NCI-H1105 treated with DMSO at 0.1 percent for 48 hours (cell line): ENCODE measurements at regions not wholly inside any gene's neighbourhood (a gene's known extent, or its start where the extent isn't known, plus 50 kb on each side); places are given as distances from the start of the nearest gene placed in this dataset.
"Not testable (repeated sequence)": the region's sequence is repeated elsewhere in the genome, so short reads cannot be mapped to it uniquely, and the experiment has no call there.

ENCODE experiments used
- DNase-seq: peaks from one replicate; lab custom pipeline; 2025; lab: John Stamatoyannopoulos, UW

DNA sequence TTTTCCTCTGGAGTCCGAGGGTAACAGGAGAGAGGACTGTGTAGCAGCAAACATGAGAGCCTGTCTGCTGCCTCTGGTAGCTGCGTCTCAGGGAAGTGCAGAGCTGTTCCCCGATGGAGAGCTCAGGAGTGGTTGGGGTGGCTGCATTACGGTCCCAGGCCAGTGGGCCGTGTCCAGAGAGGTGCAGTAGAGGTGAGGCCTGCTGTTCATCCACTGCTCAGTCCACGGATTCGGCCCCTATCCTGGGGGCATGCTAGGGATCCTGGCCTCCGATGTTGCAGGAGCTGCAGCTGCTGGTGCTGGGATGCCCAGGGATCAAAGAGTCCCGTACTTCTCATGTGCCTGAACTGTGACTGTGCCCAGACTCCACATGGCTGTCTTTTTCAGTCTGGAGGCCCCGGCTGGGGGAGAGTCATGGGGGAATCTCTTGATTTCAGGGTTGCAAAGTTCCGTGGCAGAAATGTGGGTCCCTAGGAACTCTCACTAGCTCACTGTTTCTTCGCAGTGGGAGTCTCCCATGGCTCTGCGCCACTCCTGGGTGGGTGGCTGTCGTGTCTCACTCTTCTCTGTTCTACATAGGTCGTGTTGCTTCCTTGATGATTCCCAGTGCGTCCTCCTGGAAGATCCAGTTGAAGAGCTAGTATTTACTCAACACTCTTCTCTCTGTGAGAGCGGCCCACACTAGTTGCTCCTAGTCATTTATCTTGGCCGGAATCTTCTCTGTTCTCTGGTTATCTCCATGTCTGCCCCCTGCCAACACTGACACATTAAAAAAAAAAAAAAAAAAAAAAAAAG lies 109.5 kb upstream of the CENPE start:
- DNase-seq, result no peak

DNA sequence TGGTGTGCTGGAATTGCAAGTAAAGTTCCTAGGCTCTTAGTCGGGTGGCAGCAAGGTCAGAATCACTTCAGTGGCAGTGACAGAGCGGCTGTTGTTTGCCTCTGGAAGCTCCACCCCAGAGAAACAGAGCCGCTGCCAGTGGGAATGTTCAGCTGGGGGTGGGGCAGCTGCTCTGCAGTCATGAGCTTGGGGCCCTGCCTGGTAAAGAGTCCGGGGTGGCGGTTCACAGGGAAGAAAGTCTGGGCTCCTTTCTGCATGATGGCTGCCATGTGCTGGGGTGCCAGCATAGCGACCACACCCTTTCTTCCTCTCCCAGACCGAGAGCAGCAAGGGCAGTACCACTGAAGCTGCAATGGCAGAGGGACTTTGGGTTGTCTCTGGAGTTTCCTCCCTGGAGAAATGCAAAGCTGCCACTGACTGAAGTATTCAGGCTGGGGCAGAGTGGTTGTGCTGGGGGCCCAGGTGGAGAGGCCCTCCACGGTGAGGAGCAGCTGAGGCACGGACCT lies 108.8 kb upstream of the CENPE start:
- DNase-seq, result no peak

DNA sequence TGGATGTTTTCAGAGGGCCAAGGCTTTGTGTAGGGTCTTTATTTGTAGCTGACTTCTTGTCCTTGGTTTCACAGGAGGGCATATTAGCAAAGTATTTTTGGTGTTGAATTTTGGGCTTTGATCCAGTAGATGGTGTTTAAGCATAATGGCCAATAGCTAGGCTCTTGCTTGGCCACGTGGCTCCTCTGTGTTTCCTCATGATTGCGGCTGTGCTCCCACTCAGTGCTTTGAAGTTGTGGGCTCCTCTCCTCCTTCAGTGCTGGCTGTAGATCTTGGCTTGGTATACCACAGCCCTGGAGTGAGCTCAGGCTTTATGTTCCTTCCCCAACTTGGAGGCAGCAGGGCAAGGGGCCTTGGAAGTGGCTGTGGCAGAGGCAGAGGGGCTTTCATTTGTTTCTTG lies 107.2 kb upstream of the CENPE start:
- no peak for DNase-seq

DNA sequence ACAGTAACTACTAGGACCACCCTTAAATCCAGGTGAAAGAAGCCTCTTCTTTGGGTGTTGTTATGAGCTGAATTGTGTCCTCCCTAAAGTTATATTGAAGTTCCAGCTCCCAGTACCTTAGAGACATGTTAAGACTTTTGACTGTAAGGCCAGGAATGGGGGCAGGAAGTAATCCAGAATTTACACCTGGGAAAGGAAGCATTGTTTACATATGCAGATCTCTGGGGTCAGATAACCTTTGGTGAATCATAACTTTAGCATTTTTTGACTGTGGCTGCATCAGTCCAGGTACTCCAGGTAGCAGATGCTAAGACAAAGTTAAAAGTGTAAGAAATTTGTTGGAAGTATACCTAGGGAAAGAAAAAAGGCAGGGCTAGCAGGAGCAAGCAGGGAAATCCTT lies 104.9 kb upstream of the CENPE start:
- no peak for DNase-seq

DNA sequence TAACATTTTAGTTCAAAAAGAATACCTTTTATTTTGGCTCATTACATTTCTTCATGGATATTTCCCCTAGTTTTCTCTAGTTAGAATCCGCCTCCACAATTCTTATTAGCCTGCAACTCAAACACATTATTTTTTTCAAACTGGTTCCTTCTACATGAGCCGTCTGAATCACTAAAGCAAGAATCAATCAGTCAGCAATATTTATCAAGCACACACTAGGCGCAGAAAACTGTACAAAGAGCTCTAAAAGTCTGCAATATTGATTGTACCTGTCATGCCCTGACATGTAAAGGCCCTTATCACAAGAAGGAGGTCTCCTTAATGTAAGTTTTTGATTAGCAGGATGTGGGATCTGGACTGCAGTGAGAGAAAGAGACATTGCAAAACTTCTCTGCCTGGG lies 94.8 kb upstream of the CENPE start:
- no peak for DNase-seq

DNA sequence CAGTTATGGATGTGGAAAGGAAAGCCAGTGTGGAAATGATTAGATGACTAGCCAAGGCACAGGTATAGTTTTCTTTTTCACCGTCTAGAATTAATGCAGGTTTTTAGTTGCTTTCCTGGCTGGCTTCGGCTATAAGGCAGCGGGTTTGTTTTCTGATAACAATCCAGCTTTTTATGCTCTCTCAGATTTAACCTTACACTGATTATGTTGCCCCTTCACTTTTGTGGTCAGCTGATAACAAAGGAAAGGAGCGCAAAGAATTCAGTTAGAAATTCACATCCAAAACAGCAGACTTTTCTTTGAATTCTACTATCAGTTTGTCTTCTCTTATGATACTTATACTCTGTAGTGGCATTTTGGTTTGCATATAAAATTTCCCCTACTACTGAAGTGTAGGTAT lies 94.2 kb upstream of the CENPE start:
- no peak for DNase-seq

DNA sequence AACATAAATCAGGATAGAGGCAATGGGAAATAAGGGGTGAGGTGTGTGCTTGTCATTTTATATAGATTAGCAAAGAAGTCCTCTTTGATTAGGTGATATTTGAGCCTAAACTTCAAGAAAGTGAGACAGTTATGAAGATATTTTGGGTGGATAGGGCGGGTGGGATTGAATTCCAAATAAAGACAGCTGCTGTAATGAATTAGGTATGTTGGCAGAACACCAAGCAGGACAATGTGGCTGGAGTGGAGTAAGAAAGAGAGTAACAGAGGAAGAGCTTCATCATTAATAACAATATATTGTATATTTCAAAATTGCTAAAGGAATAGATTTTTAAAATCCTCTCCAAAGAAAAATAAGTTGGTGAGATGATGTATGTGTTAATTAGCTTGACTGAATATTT lies 91.0 kb upstream of the CENPE start:
- DNase-seq, result no peak

DNA sequence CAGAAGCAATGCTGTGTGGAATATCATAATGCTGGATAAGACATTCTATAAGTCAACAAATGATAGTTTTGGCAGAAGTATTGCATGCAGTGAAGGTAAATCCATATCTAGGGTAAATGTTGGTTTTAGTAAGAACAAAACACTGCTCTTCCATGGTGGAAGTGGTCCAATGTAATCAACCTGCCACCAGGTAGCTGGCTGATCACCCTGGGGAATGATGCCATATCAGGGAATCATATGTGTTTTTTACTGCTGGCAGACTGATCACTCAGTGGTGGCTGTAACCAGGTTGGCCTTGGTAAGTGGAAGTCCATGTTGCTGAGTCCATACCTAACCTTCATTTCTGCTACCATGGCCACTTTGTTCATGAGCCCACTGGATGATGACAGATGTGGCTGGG lies 74.0 kb upstream of the CENPE start:
- DNase-seq, result no peak

DNA sequence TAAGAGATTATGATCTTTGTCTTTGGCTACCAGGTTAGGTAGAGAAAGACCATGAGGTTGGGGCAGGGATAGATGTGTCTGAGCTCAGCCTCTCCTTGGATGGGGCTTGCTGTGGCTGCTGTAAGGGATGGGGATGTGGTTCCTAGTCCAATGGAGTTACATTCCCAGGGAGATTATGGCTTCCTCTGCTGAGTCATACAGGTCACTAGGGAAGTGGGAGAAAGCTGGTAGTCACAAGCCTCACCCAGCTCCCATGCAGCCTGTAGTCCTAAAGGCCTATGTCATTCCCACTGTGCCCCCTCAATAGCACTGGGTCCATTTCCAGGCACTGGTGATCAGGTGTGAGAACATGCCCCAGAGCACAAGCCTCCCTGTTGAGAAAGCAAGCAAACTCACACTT lies 70.6 kb upstream of the CENPE start:
- DNase-seq, result no peak

DNA sequence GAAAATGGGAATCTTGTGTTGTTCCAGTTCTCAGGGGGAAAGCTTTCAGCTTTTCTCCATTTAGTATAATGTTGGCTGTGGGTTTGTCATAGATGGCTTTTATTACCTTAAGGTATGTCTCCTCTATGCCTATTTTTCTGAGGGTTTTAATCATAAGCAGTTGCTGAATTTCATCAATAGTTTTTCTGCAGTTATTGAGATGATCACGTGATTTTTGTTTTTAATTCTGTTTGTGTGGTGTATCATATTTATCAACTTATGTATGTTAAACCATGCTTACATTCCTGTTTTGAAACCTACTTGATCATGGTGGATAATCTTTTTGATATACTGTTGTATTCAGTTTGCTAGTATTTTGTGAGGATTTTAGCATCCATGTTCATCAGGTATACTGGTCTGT lies 66.8 kb upstream of the CENPE start:
- DNase-seq, result no peak

DNA sequence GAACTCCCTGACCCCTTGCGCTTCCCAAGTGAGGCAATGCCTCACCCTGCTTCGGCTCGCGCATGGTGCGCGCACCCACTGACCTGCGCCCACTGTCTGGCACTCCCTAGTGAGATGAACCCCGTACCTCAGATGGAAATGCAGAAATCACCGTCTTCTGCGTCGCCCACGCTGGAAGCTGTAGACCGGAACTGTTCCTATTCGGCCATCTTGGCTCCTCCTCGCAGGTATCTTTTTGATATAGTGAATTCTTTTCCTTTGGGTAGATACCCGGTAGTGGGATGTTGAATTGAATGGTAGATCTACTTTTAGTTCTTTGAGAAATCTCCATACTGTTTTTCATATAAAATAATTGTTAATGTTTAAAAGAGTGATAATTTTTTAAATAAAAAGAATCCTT lies 57.9 kb upstream of the CENPE start:
- DNase-seq, result not testable (repeated sequence)
